ENCODE measurements at regions not wholly inside any gene's neighbourhood (a gene's known extent, or its start where the extent isn't known, plus 50 kb on each side); places are given as distances from the start of the nearest gene placed in this dataset.

DNA sequence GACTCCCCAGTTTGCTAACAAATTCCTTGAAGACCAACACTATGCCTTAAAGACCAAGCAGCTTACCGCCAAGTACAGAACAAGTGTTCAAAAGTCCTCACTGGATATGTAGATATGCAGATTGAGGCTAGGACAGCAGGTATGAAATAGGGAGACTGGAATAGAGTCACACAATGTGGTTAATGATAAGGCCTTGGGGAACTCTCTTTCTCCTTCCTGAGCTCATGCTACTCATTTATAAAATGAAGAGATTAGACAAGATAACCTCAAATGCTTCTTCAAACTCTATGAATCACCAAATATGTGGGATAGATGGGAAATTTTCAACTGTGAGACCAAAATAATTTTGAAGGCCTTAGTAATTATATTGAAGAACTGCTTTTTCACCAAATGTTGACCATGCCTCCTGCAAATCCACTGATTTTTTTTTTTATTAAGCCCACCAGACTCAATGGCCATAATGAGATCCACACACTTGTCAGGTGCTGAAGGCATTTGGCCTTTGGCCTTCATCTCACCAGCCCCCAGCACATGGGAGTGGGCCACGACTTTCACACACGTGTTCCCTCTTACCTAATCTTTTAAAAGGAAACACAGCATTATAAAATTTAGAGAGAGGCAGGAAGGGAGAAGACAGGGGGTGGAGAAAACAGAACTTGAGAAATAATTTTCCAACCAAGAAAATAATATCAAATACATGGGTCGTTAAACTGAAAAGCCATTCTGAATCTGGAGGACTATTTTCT, 181.5 kb downstream of the EN1 start:
- no peak for DNase-seq (ENCODE audit: low read depth)

DNA sequence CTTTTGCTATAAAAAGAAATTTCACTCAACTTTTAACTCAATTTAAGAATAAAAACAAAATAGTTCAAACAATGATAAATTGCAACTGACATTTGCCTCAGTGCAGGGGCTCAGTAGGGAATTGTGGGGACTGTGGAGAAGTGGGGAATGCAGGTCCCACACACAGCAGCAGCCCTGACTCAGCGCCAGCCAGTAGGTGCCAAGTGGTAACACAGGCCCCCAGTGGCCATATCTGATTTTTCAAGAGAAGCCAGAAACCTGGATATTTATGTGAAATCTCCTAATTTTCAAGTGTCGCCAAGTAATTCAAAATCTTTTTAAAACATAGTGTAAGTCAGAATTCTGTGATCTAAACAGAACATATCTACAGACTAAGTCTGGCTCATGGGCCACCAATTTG, 186.3 kb downstream of the EN1 start:
- DNase-seq (ENCODE audit: low read depth) = no peak

DNA sequence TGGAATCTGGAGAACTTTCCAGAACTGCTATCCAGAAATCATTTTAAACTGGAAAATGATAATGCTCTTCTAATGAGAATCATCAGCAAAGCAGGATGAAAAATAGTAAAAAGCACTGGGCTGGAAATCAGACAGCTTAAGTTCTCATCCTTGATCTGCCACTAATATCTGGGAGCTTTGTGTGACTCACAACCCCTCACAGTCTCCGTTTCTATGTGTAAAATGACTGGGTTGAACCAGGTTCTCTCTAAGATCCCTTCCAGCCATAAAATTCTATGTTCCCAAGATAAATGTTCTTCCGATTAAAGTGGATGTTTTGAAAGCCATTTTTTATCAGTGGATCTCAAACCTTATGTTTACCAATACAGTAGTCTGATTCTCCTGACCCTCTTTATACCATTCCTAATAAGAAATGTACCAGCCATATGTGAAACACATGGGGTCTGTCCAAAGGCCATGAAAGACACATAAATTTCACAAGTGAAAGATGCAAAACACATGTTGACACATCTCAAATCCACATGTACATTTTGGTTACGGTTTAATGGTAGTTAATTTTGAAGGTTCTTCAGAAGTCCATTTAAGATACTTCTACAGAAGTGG, 188.8 kb downstream of the EN1 start:
- no peak for DNase-seq (ENCODE audit: low read depth)

DNA sequence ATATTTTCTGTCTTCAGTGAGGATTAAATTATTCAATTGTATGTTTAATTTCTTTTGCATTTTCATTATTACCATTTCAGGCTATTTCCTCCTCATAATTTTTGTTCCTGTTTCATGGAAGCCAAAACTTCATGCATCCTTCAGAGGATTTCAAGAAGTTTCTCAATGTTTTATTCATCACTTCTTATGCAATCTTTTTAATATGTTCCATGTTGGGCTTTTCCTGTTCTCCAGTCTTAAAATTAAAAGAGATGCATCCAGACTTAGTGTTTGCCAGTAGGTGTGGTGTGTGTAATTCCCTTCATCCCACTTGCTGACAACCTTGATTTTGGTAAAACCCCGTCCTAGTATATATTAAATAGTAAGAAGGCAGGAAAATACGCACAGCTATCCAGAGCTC, 190.0 kb downstream of the EN1 start:
- DNase-seq (ENCODE audit: low read depth) = no peak

- DNase-seq (ENCODE audit: low read depth) = no peak
These were observed 192.5 kb downstream of the EN1 start for GRCh38 chr2:118654945-118655344.

GRCh38 chr2:118650327-118650726, 197.1 kb downstream of the EN1 start:
- DNase-seq (ENCODE audit: low read depth) = no peak

DNA sequence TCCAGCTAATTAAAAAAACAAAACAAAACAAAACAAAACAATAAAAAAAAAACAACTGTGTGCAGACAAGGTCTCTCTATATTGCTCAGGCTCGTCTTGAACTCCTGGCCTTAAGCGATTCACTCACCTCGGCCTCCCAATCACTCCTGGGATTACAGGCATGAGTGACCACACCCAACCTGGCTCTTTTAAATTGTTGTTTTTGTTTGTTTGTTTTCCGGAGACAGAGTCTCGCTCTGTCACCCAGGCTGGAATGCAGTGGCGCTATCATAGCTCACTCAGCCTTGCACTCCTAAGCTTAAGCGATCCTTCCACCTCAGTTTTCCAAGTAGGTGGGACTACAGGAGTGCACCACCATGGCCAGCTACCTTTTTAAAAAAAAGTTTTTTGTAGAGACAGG, 201.6 kb downstream of the EN1 start:
- DNase-seq (ENCODE audit: low read depth) = no peak

DNA sequence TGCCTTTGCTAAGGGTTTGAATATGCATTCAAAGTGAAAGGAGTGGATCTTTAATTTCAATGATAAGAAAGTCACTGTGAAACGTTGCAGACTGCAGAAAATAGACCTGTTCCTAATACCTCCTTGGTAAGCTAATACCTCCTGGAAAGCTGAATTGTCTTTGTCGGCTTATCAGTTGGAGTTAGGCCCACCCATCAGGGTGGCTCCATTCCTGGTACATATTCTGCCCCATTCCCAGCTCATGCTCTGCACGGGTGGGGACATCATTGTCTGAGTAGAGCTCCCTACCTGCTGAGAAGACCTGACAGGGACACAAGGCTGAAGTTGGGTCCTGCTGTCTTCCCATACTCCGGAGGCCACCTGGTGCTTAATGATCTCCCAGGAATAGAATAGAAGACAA, 203.3 kb downstream of the EN1 start:
- no peak for DNase-seq (ENCODE audit: low read depth)

GRCh38 chr2:118643294-118643693, 204.2 kb downstream of the EN1 start:
- no peak for DNase-seq (ENCODE audit: low read depth)

DNA sequence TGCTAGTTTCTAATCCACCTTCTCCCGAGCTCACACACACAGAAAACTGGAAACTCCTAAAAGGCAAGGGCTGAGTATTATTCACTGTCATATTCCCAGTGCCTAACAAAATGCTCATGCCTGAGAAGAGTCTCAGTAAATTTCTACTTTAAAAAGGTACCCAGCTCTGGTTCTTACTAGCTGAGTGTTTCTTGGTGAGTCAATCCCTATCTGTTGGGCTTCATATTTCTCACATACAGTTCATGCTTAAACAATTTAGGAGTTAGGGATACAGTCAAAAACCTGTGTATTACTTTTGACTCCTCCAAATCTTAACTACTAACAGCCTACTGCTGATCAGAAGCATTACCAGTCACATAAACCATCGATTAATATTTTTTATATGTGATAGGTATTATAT, 204.9 kb downstream of the EN1 start:
- no peak for DNase-seq (ENCODE audit: low read depth)

- DNase-seq (ENCODE audit: low read depth) = no peak
These were observed 205.7 kb downstream of the EN1 start for GRCh38 chr2:118641711-118642110.

GRCh38 chr2:118639371-118639770, 208.1 kb downstream of the EN1 start:
- DNase-seq (ENCODE audit: low read depth) = no peak

DNA sequence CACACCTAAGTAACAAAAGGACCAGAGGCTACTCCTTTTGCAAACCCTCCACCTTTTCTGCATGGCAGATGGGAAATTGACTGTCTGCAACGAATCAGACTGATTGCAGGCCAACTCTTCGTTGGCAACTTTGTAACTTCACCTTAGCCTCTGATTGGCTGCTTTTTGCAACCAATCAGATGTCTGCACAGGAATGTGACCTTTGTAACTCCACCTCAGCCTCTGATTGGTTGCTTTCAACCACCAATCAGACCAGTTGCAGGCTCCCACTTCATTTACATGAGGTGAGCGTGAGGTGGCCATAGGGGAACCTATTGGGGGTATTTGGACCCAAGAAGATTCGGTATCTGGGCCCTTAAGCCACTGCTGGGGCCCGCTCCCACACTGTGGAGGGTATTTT, 209.0 kb downstream of the EN1 start:
- no peak for DNase-seq (ENCODE audit: low read depth)

GRCh38 chr2:118635891-118636290, 211.6 kb downstream of the EN1 start:
- no peak for DNase-seq (ENCODE audit: low read depth)

DNA sequence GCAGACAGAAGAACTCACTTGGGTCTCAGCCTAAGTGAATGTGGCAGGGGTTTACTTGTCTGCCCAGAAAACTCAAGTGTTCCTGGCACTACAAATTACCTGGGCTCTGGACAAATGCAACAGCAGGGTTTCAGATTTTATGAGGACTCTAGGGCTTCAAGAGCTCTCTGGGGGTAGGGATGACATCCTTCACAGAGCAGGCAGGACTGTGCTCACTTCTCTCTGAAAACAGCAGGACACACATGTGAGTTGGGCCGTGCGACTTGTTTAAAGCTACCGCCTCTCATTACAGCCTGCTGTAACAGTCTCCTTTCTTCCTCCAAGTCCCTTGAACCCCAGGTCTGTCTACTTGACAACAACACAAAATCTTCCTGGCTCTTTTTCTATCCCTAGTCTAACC, 212.6 kb downstream of the EN1 start:
- DNase-seq (ENCODE audit: low read depth) = no peak

DNA sequence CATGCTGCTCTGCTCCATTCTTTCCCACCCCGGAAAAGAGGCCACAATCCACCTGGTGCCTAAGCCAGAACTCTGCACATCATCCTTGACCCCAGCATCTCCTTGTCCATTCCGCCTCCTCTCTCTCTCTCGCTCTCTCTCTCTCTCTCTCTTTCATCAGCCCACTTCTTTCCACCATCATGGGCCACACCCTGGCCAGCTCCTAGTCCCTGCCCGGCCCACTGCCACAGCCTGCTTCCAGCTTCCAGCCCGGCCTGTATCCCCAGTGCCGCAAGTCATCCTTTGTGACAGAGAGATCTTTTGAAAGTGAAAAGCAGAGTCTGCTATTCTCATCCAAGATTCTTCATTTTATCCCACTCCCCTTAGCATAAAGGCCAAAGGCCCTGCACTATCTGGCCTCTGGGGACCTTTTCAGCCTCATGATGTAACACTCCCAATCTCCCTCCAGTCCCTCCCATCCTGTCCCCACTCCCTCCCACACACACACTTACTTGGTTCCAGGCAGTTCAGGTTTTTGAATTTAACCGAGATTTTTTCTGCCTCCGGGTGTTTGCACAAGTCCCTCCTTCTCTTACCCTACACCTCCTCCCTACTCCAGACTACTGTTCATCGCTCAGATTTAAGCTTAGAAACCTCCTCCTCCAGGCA, 214.0 kb downstream of the EN1 start:
- no peak for DNase-seq (ENCODE audit: low read depth)

- DNase-seq (ENCODE audit: low read depth) = no peak
These were observed 214.5 kb downstream of the EN1 start for GRCh38 chr2:118632921-118633320.

DNA sequence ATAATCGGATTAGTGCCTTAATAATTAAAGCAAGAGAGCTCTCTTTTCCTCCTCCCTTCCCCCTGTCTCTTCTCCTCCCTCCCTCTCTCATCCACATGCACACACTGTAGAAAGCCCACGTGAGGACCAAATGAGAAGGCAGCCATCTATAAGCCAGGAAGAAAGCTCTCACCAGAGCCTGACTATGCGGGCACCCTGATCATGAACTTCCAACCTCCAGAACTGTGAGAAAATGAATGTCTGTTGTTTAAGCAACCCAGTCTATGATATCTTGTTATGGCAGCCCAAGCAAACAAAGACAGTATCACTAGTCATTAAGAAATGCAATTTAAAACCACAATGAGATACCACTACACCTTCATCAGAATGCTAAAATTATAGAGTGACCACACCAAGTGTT, 220.3 kb downstream of the EN1 start:
- no peak for DNase-seq (ENCODE audit: low read depth)

DNA sequence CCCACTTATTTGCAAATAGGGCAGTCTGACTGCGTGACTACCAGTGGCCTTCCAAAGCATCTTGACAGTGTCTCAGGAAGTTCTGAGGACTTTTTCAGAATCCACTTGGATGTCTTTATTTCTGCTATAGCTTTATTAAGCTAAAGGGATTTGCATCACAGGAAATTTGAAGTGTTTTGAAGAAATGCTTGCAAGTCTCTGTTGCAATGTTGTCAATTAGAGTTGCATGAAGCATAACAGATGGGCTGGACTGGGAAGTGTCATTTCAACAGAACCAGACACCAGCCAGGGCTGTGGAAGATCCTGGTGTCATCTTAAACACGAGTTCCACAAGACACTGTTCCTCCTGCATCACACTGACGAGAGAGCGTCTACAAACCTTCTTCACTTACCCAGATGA, 224.5 kb downstream of the EN1 start:
- DNase-seq (ENCODE audit: low read depth) = no peak

GRCh38 chr2:118622108-118622507, 225.3 kb downstream of the EN1 start:
- no peak for DNase-seq (ENCODE audit: low read depth)

GRCh38 chr2:118618279-118618678, 229.2 kb downstream of the EN1 start:
- DNase-seq (ENCODE audit: low read depth) = no peak

- DNase-seq (ENCODE audit: low read depth) = no peak
These were observed 231.0 kb downstream of the EN1 start for GRCh38 chr2:118616432-118616831.

DNA sequence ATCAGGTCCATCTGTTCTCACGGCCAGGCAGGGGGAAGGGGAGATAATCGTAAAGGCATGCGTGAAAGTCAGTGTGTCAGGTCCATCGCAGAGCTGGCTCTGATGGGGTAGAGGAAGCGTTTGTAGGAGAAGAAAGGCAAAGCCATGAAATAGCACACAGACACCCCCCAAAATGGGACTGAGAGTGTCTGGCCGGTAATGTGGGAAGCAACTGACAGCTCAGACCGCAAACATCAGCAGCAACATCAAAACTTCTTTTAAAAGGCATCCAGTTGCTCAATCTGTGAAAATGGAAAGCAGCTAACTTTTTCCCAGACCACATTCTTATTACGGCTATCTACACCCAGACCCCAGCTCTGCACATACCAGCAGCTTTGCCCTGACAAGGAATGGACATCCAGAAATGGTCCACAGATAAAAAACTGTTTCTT, 232.6 kb downstream of the EN1 start:
- no peak for DNase-seq (ENCODE audit: low read depth)

DNA sequence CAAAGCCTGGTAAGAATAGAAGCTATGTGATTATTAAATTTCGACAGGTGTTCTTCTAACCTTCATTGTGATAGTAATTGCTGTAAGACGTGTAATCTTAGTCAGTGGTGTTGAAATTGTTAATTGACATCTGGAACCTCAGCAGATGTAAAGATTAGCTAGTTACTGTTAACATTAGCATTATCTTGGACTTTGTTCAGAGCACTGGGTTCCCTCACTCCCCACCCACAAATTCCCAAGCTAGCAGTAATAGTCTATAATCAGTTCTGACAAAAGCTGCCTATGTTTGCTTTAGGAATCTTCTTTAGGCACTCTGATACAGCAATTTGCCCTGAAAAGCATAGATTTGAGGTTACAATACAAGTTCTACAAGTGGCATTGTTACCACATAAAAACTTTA, 233.7 kb downstream of the EN1 start:
- DNase-seq (ENCODE audit: low read depth) = no peak
